GM13976 (cell line): ENCODE measurements at regions not wholly inside any gene's neighbourhood (a gene's known extent, or its start where the extent isn't known, plus 50 kb on each side); places are given as distances from the start of the nearest gene placed in this dataset.

ENCODE experiments used
- DNase-seq: peaks from one replicate; pipeline ENCODE4 v3.0.0; 2012; ENCODE audit warnings: low spot score
- CTCF ChIP-seq: IDR thresholded peaks from 2 replicates; pipeline ENCODE4 v1.5.1; 2012; ENCODE audit warnings: borderline replicate concordance, mild to moderate bottlenecking; ENCODE audit not compliant: insufficient read depth; ENCODE audit errors: extremely low read depth, missing control alignments, control extremely low read depth
- in situ Hi-C: fragments of 300-500 bp; cut with MboI; formaldehyde crosslinking; loops from one replicate; pipeline ENCODE4 v1.12.0; 2022; ENCODE audit warnings: low sequenced_read_pairs, mixed read lengths, inconsistent platforms; ENCODE audit not compliant: unreplicated experiment

- no peak for DNase-seq
- no peak for TF ChIP-seq CTCF
- in situ Hi-C loops: no loop called here
Observed at GRCh38 chr15:69857686-69858391, 239.9 kb downstream of the TLE3 start.

GRCh38 chr15:69858456-69858855 is 239.3 kb downstream of the TLE3 start:
- TF ChIP-seq CTCF: no peak
- in situ Hi-C loops: no loop called here
- no peak for DNase-seq

GRCh38 chr15:69859866-69860265 is 237.9 kb downstream of the TLE3 start:
- DNase-seq: no peak
- no peak for TF ChIP-seq CTCF
- in situ Hi-C loops: no loop called here

- no peak for DNase-seq
- in situ Hi-C loops: no loop called here
- TF ChIP-seq CTCF: no peak
Observed at GRCh38 chr15:69860321-69860720, 237.4 kb downstream of the TLE3 start.

GRCh38 chr15:69860921-69861320 is 236.8 kb downstream of the TLE3 start:
- in situ Hi-C loops: no loop called here
- no peak for DNase-seq
- TF ChIP-seq CTCF: no peak

GRCh38 chr15:69861331-69862171 is 236.2 kb downstream of the TLE3 start:
- no peak for TF ChIP-seq CTCF
- in situ Hi-C loops: no loop called here
- DNase-seq: no peak
